GM06990 (cell line): ENCODE measurements at regions not wholly inside any gene's neighbourhood (a gene's known extent, or its start where the extent isn't known, plus 50 kb on each side); places are given as distances from the start of the nearest gene placed in this dataset.

Experiments used
- DNase-seq: peaks from one replicate; pipeline ENCODE4 v3.0.0-alpha.2; 2011; ENCODE audit not compliant: insufficient read length; ENCODE audit errors: extremely low read depth
- H3K27me3 ChIP-seq: replicated peaks from 2 replicates; pipeline ENCODE4 v1.6.0; 2011; ENCODE audit warnings: low read length; ENCODE audit not compliant: control insufficient read depth, insufficient read depth
- H3K36me3 ChIP-seq: 2 replicates; pipeline ENCODE4 v1.5.1; 2011; ENCODE audit warnings: low read length; ENCODE audit not compliant: control insufficient read depth, insufficient read depth
- H3K4me3 ChIP-seq: replicated peaks from 2 replicates; pipeline ENCODE4 v1.5.1; 2011; ENCODE audit warnings: low read depth, mild to moderate bottlenecking, control low read depth, low read length
- CTCF ChIP-seq: IDR thresholded peaks from 2 replicates; pipeline ENCODE4 v1.5.1; 2011; ENCODE audit warnings: low read length, control low read depth, mild to moderate bottlenecking, inconsistent platforms; ENCODE audit not compliant: insufficient read depth, poor library complexity, severe bottlenecking

GRCh38 chr2:3024401-3024935 is 353.1 kb downstream of the EIPR1 start:
- Histone ChIP-seq H3K4me3 (no peak overlapping the region), H3K36me3 (no peaks in the 10 kb centered on the region), H3K27me3 (no peaks in the 10 kb centered on the region)
- no peak for DNase-seq
- TF ChIP-seq CTCF = no peak

GRCh38 chr2:3023531-3023930 is 354.1 kb downstream of the EIPR1 start:
- no peaks in the 10 kb centered on the region for H3K27me3 ChIP-seq
- no peak for TF ChIP-seq CTCF
- DNase-seq = no peak

GRCh38 chr2:3022841-3023372 is 354.7 kb downstream of the EIPR1 start:
- Histone ChIP-seq H3K4me3 (no peak overlapping the region), H3K36me3 (no peaks in the 10 kb centered on the region), H3K27me3 (no peaks in the 10 kb centered on the region)
- no peak for TF ChIP-seq CTCF
- no peak for DNase-seq

More at GRCh38 chr2:3023531-3023930, 354.1 kb downstream of the EIPR1 start:
- Histone ChIP-seq H3K36me3 (no peaks in the 10 kb centered on the region), H3K4me3 (no peak overlapping the region)

GRCh38 chr2:3021720-3022119 is 355.9 kb downstream of the EIPR1 start:
- TF ChIP-seq CTCF = no peak
- no peaks in the 10 kb centered on the region for H3K27me3 ChIP-seq
- no peaks in the 10 kb centered on the region for H3K36me3 ChIP-seq
- no peak overlapping the region for H3K4me3 ChIP-seq
- DNase-seq = no peak

GRCh38 chr2:3010001-3010400 is 367.6 kb downstream of the EIPR1 start:
- no peaks in the 10 kb centered on the region for H3K36me3 ChIP-seq
- no peak for TF ChIP-seq CTCF
- no peak for DNase-seq

GRCh38 chr2:3009483-3009882 is 368.1 kb downstream of the EIPR1 start:
- H3K4me3 ChIP-seq = no peak overlapping the region
- no peaks in the 10 kb centered on the region for H3K27me3 ChIP-seq
- no peaks in the 10 kb centered on the region for H3K36me3 ChIP-seq
- no peak for DNase-seq
- no peak for TF ChIP-seq CTCF

More at GRCh38 chr2:3010001-3010400, 367.6 kb downstream of the EIPR1 start:
- no peaks in the 10 kb centered on the region for H3K27me3 ChIP-seq
- no peak overlapping the region for H3K4me3 ChIP-seq
